Glomerular visceral epithelial cell (primary cell): ENCODE measurements at regions not wholly inside any gene's neighbourhood (a gene's known extent, or its start where the extent isn't known, plus 50 kb on each side); places are given as distances from the start of the nearest gene placed in this dataset.
"Not testable (repeated sequence)": the region's sequence is repeated elsewhere in the genome, so short reads cannot be mapped to it uniquely, and the experiment has no call there.

Experiments used
- DNase-seq: peaks from one replicate; pipeline ENCODE4 v3.0.0-alpha.2; 2016; ENCODE audit errors: extremely low spot score

- DNase-seq = no peak
Observed at GRCh38 chr2:186294248-186294888, 191.7 kb upstream of the ZC3H15 start.

- no peak for DNase-seq
Observed at GRCh38 chr2:186299610-186300009, 186.4 kb upstream of the ZC3H15 start.

- no peak for DNase-seq
Observed at GRCh38 chr2:186302263-186302662, 183.8 kb upstream of the ZC3H15 start.

- DNase-seq = no peak
Observed at GRCh38 chr2:186303091-186303490, 183.0 kb upstream of the ZC3H15 start.

- no peak for DNase-seq
Observed at GRCh38 chr2:186304064-186304463, 182.0 kb upstream of the ZC3H15 start.

- no peak for DNase-seq
Observed at GRCh38 chr2:186306754-186307153, 179.3 kb upstream of the ZC3H15 start.

- DNase-seq = no peak
Observed at GRCh38 chr2:186307871-186308270, 178.2 kb upstream of the ZC3H15 start.

GRCh38 chr2:186308347-186308746 is 177.7 kb upstream of the ZC3H15 start:
- DNase-seq = no peak

GRCh38 chr2:186309901-186310300 is 176.2 kb upstream of the ZC3H15 start:
- DNase-seq = no peak

GRCh38 chr2:186319105-186319504 is 167.0 kb upstream of the ZC3H15 start:
- DNase-seq = no peak

GRCh38 chr2:186325827-186326535 is 160.1 kb upstream of the ZC3H15 start:
- DNase-seq = no peak

- no peak for DNase-seq
Observed at GRCh38 chr2:186327251-186327868, 158.7 kb upstream of the ZC3H15 start.

GRCh38 chr2:186328838-186329237 is 157.2 kb upstream of the ZC3H15 start:
- DNase-seq = no peak

GRCh38 chr2:186330050-186330449 is 156.0 kb upstream of the ZC3H15 start:
- DNase-seq = no peak

GRCh38 chr2:186339716-186340115 is 146.3 kb upstream of the ZC3H15 start:
- no peak for DNase-seq

GRCh38 chr2:186342029-186342428 is 144.0 kb upstream of the ZC3H15 start:
- DNase-seq = no peak

- DNase-seq = no peak
Observed at GRCh38 chr2:186345745-186346144, 140.3 kb upstream of the ZC3H15 start.

- DNase-seq = no peak
Observed at GRCh38 chr2:186346216-186346615, 139.8 kb upstream of the ZC3H15 start.

GRCh38 chr2:186347472-186347871 is 138.6 kb upstream of the ZC3H15 start:
- DNase-seq = peak; percentile 37

GRCh38 chr2:186348200-186348599 is 137.9 kb upstream of the ZC3H15 start:
- DNase-seq = no peak

GRCh38 chr2:186349508-186349907 is 136.6 kb upstream of the ZC3H15 start:
- peak; percentile 64 for DNase-seq

- DNase-seq = not testable (repeated sequence)
Observed at GRCh38 chr2:186354160-186354559, 131.9 kb upstream of the ZC3H15 start.

- no peak for DNase-seq
Observed at GRCh38 chr2:186365406-186365805, 120.7 kb upstream of the ZC3H15 start.
